Activated CD8-positive, alpha-beta memory T cell treated with anti-CD3 and anti-CD28 coated beads, Interleukin-2, amount 50 U/mL, for 48 hours (primary cell): ENCODE measurements at regions not wholly inside any gene's neighbourhood (a gene's known extent, or its start where the extent isn't known, plus 50 kb on each side); places are given as distances from the start of the nearest gene placed in this dataset.
A peak's percentile ranks its signal among the peaks of the same experiment; 100 is the strongest.
"Not testable (repeated sequence)": the region's sequence is repeated elsewhere in the genome, so short reads cannot be mapped to it uniquely, and the experiment has no call there.

Source experiments
- DNase-seq: peaks from one replicate; pipeline ENCODE4 v3.0.0-alpha.2; 2020

DNA sequence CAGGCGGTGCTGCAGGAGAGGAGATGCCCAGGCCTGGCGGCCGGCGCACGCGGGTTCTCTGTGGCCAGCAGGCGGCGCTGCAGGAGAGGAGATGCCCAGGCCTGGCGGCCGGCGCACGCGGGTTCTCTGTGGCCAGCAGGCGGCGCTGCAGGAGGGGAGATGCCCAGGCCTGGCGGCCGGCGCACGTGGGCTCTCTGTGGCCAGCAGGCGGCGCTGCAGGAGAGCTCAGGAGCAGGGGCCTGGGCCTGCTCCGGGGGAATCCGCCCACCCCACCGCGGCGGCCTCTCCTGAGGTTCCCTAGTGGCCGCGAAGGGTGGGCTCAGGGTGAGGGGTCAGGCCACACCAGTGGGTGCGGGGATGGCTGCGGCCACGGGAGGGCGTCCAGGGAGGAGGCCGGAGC is 75.9 kb downstream of the OR4F16 start:
- not testable (repeated sequence) for DNase-seq

- not testable (repeated sequence) for DNase-seq
Observed at GRCh38 chr1:609161-609560, 77.3 kb downstream of the OR4F16 start.

DNA sequence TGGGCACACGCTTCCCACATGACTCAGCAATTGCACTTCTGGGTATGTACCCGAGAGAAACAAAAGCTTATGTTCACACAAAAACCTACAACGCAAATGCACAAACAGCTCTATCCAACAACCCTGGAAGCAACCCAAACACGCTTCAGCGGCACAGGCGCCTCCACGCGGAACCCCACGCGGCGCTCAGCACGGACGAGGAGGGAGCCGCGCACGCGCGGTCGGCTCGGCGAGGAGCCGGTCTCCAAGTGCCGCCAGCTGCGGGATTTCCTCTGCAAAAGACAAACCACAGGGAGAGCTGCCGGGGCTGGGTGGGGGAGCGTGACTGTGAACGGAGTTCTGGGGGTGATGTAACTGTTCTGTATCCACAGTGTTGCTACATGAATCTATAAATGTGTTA is 81.2 kb downstream of the OR4F16 start:
- DNase-seq, result peak; percentile 51

DNA sequence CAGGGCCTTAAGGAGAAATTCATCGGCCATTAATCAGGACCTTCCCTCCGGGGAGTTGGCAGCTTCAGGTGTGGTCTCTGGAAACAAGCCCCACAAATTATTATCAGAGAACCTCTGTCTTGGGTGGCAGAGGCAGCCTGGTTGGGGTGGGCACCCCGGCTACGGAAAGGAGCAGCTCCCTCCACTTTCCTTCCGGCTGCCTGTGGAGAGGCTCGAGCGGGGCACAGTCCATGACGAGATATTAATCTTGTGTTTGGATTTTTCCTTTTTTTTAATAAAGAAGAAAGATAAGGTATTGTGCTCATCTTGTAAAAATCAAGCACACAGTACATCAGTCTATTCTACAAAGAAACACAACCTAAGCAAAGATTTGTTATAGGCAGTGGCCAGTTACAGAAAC is 98.2 kb downstream of the OR4F16 start:
- not testable (repeated sequence) for DNase-seq

DNA sequence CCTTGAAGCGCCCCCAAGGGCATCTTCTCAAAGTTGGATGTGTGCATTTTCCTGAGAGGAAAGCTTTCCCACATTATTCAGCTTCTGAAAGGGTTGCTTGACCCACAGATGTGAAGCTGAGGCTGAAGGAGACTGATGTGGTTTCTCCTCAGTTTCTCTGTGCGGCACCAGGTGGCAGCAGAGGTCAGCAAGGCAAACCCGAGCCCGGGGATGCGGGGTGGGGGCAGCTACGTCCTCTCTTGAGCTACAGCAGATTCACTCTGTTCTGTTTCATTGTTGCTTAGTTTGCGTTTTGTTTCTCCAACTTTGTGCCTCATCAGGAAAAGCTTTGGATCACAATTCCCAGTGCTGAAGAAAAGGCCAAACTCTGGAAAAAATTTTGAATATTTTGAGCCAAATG is 100.5 kb downstream of the OR4F16 start:
- peak; percentile 88 for DNase-seq
